ENCODE measurements at regions not wholly inside any gene's neighbourhood (a gene's known extent, or its start where the extent isn't known, plus 50 kb on each side); places are given as distances from the start of the nearest gene placed in this dataset.

DNA sequence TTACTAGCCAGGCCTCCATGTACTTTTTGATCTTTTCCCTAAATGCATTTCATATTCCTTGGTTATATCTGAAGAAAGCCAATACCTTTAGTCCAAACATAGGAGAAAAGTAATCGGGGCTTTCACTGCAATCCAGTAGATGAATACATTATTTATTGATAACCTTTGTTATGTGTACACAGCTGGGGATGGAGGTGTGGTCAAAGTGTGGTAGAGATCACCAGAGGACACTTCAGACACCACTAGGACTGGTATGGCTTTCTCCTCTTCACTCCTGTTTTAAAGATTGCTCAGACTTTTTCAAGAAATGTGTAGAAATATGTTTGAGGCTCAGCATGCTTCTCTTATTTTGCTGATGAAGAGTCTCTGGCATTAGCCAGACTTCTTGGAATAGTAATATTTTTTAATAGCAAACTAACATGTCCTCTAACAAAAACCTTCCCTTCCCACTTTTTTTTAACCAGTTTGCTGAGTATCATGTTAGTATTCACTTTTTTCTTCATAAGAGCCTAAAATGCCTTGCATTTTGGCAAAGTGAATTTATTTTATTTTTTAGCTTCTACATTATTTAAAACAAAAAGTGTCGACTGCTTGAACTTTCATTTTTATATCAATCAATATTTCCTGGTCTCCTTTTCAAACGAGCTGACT is 65.6 kb upstream of the MBNL1 start:
- TF ChIP-seq CTCF (IDR thresholded peaks at IDR 0.05; ENCODE audit: low read depth, low read length, missing input control) = no peak
- no peak for TF ChIP-seq TAF1 (conservative IDR thresholded peaks at IDR 0.05)
- TF ChIP-seq REST (IDR thresholded peaks at IDR 0.05) = no peak
- no peak for TF ChIP-seq MAX (IDR thresholded peaks at IDR 0.05)
- no peak for TF ChIP-seq GABPA (IDR thresholded peaks at IDR 0.05 in 1 of 2, conservative IDR thresholded peaks at IDR 0.05 in 1 of 2)
- peak; percentile 15 for TF ChIP-seq FOXA1 (IDR thresholded peaks at IDR 0.05)
- peak in 1 of 2 donors; percentile 27 for TF ChIP-seq RAD21 (IDR thresholded peaks at IDR 0.05)
- TF ChIP-seq RXRA (IDR thresholded peaks at IDR 0.05) = peak; percentile 51 to 70
- TF ChIP-seq JUND (IDR thresholded peaks at IDR 0.05) = no peak
- peak; percentile 49 for TF ChIP-seq FOXA2 (IDR thresholded peaks at IDR 0.05)
- peak; percentile 55 for TF ChIP-seq YY1 (IDR thresholded peaks at IDR 0.05)
- no peak for TF ChIP-seq ATF3 (IDR thresholded peaks at IDR 0.05)
- TF ChIP-seq, protein P1, sequence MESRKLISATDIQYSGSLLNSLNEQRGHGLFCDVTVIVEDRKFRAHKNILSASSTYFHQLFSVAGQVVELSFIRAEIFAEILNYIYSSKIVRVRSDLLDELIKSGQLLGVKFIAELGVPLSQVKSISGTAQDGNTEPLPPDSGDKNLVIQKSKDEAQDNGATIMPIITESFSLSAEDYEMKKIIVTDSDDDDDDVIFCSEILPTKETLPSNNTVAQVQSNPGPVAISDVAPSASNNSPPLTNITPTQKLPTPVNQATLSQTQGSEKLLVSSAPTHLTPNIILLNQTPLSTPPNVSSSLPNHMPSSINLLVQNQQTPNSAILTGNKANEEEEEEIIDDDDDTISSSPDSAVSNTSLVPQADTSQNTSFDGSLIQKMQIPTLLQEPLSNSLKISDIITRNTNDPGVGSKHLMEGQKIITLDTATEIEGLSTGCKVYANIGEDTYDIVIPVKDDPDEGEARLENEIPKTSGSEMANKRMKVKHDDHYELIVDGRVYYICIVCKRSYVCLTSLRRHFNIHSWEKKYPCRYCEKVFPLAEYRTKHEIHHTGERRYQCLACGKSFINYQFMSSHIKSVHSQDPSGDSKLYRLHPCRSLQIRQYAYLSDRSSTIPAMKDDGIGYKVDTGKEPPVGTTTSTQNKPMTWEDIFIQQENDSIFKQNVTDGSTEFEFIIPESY (IDR thresholded peaks at IDR 0.05) = no peak
